Endothelial cell of umbilical vein (primary cell): ENCODE measurements at regions not wholly inside any gene's neighbourhood (a gene's known extent, or its start where the extent isn't known, plus 50 kb on each side); places are given as distances from the start of the nearest gene placed in this dataset.

Experiments
- CTCF ChIP-seq, 2 donors: IDR thresholded peaks; 1 replicate in 1 of 2; 2 replicates in 1 of 2; pipeline ENCODE4 v1.5.1; 2011; ENCODE audit warnings: low read length in 2 of 2, mild to moderate bottlenecking in 2 of 2, moderate library complexity in 2 of 2, control low read depth in 1 of 2, inconsistent platforms in 1 of 2, low read depth in 1 of 2; ENCODE audit not compliant: insufficient read depth in 1 of 2; ENCODE audit errors: extremely low read depth in 1 of 2
- POLR2A ChIP-seq: IDR thresholded peaks from 2 replicates; pipeline ENCODE4 v1.6.1; 2012; ENCODE audit warnings: low read depth, mild to moderate bottlenecking, control low read depth, low read length
- POLR2AphosphoS5 ChIP-seq: IDR thresholded peaks from 2 replicates; pipeline ENCODE4 v1.6.1; 2012; ENCODE audit warnings: low read depth, mild to moderate bottlenecking, control low read depth, low read length, moderate library complexity; ENCODE audit not compliant: insufficient read depth

GRCh38 chr10:64041989-64042490, 520.8 kb downstream of the REEP3 start:
- TF ChIP-seq CTCF (IDR thresholded peaks at IDR 0.05; ENCODE audit: extremely low read depth in 1 of 2, insufficient read depth in 1 of 2, low read depth in 1 of 2, low read length in 2 of 2): no peak
- no peak for TF ChIP-seq POLR2AphosphoS5
- no peak for TF ChIP-seq POLR2A
